ENCODE measurements at regions not wholly inside any gene's neighbourhood (a gene's known extent, or its start where the extent isn't known, plus 50 kb on each side); places are given as distances from the start of the nearest gene placed in this dataset.

DNA sequence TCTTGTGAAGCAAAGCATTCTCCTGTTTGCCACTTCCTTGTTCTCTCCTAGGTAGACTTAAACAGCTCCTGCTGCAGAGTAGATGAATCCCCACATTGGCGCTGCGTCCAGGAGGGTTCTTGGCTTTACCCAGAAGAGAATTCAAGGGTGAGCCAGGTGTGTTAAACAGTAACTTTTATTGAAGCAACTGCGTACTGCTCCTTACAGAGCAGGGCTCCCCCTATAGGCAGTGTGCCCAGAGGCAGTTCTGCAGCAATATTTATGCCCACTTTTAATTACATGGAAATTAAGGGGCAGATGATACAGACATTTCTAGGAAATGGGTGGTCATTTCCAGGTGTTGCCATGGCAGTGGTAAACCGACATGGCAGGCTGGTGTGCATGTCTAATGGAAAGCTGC is 987.6 kb upstream of the RBFOX1 start:
- no peak for DNase-seq

DNA sequence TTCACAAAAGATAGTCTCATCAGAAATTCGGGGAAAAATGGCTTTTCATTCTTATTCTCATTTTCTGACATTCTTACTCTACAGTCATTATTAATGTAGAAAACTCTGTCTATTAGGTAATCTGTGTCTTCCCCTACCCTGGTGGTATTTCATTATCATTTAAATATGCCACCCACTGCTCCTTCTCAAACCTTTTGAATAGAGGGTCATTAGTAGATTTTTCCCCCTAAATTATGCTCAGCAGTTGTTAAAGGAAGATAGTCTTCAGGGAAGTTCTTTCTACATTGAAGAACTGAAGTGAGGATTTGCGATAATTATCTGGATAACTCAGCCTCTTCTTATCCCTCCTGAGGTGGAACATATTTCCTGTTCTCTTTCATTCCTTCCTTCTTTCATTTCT is 989.5 kb upstream of the RBFOX1 start:
- no peak for DNase-seq

DNA sequence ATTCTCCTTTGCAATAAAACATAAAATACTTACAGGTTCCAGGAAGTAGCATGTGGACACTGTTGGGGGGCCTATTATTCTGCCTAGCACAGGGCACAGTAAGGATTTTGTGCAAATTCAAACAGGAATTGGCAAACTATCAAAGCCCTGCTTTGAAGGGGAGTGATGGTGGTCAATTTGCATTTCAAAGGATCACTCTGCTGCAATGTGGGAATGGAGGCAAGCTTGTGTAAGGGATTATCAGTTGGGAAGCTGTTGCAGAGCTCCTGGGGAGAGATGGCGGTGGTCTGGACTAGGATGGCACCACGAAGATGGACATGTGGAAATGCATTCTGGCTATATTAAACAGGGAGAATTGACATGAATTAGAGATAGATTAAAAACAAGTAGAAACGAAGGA is 990.7 kb upstream of the RBFOX1 start:
- DNase-seq: no peak

DNA sequence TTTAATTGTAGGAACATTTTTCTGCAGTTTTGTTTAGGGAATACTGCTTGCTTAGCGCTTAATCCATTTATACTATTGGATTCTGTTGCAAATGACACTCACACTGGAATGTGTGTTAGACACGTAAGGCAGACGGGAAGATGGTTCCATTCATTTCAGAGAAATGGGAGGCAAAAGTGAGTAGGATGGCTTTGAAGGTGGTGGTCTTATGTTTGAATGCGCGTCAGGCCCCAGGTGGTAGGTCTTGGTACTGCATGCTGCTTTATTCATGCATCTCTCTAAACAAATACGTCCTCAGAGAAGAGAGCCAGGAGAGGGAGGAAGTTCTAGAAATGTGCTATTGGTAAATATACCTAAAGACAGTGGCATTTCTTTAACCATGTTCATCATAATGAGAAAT is 997.6 kb upstream of the RBFOX1 start:
- no peak for DNase-seq

DNA sequence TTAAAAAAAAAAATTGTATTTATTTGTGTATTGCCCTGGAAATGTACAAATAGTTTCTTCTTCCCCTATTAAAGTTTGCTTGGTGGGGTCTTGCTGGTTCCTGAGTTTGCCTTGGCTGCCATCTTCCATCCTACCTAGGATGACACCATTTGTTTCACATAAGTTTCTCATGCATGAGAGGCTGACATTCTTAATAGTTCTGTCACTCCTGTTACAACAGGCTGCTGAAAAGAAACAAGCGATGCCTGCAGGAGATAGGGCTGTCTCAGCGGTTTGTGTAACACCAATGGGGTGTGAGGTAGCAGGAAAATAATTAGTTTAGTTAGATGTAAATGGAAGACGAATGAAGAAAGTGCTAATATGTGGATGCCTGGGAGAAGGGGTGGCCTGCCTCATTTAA is 1000.9 kb upstream of the RBFOX1 start:
- DNase-seq: no peak

DNA sequence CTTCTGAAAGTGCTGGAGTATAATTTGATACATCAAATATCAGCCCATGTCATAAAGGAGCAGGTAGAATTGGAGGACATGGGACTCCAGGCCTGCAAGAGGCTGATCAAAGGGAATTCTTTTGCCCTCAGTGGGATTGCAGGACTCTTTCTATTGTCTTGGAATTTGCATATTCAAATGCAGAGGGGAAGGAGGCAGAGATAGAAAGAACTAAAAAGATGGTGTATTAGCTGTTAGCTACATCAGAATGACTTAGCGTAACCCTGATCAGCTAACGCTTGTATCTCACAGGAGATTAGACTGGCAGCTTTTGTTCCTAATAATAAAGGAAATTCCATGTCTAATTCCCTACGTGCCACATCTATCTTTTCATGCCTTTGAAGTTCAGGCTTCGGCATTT is 1014.7 kb upstream of the RBFOX1 start:
- no peak for DNase-seq

DNA sequence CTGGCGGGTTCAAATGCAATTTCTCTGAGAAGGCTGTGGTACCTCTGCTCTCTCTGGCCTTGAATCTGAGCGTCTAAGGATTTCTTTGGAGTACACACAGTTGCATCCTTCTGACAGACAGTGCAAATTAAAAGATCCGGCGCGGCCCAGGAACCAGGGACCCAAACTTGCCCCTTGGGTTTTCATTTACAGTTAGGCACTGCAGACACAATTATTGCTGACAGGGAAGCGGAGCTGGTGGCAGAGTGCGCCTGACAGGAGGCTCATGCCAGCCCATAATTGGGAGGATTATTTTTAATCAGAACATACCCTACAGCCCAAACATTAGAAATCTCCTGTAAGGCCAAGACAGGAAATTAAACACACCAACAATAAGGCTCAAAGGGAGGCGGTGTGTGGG is 1023.4 kb upstream of the RBFOX1 start:
- DNase-seq: no peak

DNA sequence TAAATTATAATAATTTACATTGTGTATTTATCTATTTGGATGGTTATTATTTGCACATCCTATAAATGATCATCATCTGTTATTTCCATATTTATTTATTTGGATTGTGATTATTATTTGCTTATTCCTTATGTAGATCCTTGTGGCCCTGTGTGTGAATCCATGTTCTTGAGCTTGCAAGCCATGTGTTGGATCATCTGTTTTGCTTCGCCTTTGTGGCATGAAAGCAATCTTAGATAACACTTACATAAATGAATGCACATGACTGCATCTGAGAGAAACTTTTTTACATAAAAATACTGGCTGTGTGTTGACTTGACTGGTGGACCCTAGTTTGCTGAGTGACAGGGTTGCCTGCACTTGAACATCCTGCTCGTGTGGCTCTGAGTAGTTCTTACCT is 1024.5 kb upstream of the RBFOX1 start:
- DNase-seq: no peak

DNA sequence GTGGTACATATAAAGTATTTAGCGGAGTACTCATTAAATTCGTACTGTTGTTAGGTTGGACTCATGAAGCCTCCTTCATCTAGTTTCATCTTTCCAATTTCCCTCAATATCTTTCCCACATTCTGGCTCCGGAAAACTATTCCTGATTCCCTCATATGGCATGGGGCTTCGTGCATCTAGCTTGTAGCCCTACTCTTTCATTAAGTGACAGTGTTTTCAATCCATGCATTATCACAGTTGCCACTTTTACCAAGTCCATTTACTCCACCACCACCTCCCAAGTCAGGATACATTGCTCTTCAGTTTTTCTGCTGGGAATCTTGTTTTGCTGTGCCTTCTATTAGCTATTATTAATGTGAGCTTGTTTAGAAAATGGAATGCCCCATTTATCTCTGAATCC is 1032.1 kb upstream of the RBFOX1 start:
- DNase-seq: no peak

DNA sequence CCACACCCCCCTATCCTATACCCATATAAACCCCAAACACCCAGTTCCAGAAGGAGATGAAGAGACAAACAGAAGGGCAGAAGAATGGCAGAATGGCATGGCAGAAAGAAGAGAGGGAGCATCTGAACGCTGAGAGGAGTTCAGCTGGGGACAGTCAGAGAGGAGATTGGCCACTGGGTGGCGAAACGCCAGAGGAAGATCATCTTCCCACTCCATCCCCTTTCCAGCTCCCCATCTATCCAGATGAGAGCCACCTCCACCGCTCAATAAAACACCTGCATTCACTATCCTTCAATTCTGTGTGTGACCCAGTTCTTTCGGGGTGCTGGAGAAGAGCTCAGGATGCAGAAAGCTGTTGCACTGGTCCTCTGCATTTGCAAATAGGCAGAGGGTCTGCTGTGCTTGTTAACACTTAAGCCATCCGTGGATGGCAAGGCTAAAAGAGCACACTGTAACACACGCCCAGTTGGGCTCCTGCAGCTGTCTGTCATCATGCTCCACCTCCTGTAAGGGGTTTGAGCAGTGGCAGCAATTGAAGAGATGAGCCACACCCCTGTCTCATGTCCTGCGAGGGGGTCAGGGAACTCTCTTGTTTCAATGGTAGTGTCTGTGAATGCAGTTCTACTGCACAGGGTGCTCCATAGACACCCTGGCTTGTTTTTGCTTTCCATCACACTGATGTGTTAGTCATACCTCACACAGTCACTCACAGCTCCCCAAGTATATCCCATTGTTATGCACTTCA is 1034.8 kb upstream of the RBFOX1 start:
- no peak for DNase-seq

DNA sequence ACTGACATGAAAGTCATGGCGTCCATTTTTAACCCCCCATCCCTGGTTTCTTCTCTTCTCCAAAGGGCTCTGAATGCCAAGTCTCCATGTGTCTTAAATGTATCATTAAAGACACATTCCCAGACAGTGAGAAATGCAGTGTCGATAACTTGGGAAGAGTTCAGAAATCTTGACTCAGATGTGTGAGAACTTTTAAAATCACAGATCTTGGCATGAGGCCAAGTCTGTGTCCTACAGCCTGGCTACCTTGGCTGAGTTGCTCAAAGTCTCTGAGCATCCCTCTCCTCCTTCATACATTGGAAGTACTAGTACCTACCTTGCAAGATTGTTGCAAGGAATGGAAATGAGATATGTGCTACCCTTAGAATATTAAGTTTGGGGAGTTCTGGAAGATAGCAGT is 1046.5 kb upstream of the RBFOX1 start:
- DNase-seq: no peak

DNA sequence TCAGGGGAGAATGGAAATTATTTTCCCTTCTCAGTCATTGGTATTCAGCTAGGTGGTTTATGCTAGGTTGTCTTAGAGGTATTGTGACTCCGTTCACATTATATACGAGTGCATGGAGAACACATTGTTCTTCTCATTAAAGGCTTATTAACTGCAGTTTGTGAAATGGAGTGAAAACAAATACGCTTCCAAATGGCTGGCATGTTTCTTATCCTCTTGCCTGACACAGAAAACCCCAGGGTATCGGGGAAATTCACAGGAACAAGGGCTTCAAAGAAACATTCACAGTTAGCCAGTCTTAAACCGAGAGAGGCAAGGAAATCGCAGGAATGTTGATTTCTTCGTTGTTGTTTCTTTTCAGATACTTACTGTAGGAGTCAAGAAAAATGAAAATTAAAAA is 1047.9 kb upstream of the RBFOX1 start:
- DNase-seq: no peak

DNA sequence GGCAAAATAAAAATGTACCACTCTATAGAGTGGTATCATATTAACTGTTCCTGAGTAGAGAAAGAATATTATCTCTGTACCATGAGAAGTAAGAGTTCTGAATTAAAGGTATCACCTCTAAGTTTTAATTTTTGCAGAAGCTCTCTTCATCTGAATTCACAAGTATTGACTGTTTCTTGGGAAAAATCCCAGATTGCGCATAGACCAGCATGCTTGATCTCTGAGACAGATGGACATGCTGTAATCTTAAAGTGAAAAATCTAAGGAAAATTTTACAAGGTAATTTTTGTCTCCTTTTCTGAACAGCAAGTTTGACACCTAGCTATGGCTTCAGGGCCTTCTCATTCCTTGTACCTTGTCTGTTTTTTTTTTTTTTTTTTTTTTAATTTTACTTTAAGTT is 1050.7 kb upstream of the RBFOX1 start:
- DNase-seq: no peak

DNA sequence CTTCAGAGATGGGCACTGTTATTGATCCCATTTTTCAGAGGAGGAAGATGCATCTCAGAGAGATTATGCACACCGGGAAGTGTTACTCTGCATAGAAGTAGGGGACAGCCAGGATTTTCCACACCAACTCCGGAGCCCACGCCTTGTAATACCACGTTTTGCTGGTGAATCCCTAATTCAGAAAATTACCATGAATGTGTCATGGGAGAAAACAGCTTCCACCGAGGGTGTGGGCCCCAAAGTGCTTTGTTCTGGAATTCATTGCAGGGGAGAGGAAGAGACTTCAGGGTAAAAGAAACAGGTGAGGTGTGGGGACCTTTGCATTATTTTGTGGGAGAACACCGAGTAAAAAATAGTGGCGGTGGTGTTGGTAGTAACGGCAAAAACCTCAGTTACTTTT is 1051.4 kb upstream of the RBFOX1 start:
- DNase-seq: no peak

DNA sequence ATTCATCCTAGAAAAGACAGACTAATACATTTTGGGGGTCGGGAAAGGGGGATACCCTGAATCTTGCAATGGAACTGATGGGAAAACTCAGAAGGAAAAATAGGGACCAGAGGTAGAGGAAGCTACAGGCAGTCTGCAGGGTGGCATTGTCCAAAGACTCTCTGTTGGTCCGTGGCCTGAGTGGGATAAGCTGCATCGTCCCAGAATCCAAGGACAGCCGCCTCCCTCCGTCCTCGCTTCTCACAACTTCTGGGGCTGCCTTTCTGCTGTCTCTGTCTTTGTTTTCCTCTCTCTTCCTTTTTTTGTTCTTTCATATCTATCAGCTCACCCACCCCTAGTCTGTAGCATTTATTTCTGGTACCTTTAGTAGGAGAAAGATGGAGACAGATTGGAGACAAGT is 1052.6 kb upstream of the RBFOX1 start:
- no peak for DNase-seq

DNA sequence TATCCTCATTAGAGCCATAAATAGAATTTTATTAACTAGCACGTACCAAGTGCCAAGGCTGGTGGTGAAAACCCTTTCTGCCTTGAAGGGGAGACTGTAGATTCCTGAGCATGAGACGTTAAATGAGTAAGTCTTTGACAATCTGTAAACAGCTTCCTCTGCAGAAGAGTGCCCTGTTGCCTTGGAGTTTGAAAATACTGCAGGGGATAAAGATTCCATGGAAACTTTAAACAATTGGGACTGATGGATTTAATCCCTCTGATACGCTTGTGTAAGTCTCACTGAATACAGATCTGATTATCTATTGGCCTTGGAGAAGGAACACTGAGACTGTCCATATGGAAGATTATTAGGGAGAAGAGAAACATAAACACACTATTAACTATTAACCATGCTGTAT is 1053.4 kb upstream of the RBFOX1 start:
- DNase-seq: no peak

DNA sequence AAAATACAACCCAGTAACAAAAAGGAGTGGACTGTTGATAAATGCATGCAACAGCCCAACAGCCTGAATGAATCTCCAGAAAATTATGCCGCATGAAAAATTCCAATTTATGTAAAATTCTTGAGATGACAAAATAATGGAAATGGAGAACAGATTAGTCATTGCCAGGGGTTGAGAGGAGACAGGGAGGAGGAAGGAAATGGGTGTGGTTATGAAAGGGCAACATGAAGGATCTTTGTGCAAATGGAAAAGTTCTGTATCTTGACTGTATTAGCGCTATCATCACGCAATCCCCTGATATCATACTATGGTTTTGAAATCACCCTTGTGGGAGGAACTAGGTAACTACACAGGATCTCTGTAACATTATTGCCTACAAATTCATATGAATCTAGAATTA is 1058.3 kb upstream of the RBFOX1 start:
- DNase-seq: no peak

DNA sequence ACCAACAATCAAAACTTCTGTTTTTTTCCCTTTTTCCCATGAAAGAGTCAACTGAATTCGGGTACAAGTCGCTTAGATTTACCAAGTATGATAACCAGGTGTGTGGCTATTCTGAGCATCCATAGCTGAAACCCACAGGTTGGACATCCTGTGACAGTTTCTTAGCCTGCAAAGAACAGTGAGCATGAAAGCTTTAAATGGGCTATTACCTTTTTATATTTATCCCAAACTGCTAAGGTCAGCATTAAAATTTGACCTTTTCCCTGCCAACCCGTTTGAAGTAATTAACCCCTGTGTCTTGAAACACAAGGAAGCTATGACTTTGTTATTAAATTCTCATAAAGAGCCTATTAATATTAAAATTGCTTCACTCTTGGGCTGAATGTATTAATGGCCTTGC is 1065.0 kb upstream of the RBFOX1 start:
- DNase-seq: no peak

DNA sequence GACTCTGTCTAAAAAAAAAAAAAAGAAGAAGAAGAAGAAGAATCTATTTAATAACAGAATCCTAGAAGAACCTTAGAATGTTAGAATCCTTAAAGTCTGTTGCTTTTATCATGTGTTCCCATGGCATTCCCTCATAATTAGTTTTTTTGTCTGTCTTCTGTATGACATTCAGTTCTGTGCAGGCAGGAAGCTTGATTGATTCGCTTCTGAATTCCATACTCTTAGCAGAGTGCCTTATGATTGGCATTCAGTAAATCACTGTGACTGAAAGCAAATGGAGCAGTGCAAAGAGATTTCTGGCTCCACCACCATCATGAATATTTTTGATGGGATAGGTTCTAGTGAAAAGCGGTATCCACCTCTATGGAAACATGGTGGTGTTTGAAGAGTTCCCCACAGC is 1065.9 kb upstream of the RBFOX1 start:
- DNase-seq: no peak

DNA sequence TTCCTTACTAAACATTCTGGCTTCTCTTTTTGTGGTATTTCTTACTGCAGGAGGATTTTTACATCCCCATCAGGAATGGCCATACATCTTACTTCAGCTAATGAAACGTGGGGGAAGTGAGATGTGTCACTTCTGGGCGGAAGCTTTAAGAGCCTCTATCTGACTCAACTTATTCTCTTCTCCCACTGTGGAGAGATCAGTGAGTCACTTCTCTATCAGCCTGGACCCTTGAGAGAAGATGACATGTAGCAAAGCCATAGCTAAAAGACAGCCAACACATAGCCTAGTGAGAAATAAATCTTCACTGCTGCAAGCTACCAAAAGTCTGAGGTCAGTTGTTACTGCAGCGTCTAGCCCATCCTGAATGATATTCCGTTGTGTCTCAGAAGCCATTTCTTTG is 1066.7 kb upstream of the RBFOX1 start:
- DNase-seq: no peak

DNA sequence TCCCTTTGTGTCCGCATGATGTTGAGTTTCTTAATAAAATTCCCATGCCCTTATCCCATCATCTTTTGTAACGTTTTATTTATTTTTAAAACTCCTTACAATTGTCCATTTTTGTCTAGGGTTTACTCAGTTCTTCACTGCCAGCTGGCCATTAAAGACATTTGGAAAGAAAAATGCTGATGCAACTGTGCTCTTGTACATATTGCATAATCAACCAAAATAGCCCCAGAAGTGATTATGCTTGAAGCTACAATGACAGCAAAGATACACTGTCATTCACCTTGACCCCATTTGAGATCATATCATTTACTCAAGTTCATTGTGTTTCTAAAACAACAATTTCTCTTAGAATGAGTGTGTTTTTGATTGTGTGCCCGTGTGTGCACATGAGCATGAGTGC is 1074.6 kb upstream of the RBFOX1 start:
- no peak for DNase-seq

DNA sequence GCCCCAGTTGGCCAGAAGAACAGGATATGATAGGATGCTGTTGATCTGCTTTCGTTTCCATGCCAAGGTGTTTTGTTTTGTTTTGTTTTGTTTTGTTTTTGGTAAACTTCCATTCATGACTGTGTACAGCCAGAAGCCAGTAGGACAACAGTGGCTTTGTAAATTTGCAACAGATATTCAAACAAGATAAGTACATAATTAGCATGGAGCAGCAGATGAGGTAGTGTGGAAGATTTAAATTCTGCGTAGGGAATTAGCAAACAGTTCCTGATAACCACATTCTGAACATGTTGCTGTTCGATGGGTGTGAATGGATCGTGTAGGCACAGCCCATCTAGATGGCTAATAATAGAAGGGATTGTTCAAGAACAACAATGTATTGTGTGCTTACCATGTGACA is 1080.1 kb upstream of the RBFOX1 start:
- no peak for DNase-seq

DNA sequence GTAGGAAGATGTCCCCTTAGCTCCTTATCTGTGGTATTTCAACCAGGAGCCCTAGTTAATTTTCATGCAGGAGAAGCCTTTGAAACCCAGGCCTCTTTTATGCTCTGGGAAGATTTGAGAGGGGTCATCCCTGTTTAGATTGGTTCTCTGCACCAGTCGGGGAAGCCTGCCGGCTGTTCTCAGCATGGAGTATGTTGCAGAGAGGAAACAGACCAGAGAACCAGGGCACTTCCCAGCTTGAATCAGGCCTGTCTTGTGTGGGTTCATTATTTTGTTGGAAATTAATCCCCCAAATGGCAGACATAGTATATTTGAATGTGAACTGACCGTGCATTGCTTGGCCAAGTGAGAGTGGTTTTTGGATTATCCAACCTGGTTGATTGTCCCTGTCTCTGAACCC is 1082.1 kb upstream of the RBFOX1 start:
- no peak for DNase-seq

DNA sequence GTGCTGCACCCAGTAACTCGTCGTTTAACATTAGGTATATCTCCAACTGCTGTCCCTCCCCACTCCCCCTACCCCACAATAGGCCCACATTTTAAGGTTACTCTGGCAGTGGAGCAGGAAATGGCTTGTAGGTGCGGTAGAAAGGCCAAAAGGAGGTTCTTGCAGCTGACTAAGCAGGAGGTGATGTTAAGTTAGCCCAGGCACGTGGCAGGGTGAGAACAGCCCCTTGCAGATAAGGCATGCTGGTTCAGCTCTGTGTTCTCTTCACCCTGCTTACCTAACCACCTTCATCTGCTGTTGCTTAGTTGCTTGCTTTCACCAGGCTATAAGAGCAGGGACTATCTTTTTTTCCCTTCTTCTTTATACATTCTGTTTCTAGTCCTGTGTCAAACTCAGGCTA is 1082.8 kb upstream of the RBFOX1 start:
- DNase-seq: no peak

DNA sequence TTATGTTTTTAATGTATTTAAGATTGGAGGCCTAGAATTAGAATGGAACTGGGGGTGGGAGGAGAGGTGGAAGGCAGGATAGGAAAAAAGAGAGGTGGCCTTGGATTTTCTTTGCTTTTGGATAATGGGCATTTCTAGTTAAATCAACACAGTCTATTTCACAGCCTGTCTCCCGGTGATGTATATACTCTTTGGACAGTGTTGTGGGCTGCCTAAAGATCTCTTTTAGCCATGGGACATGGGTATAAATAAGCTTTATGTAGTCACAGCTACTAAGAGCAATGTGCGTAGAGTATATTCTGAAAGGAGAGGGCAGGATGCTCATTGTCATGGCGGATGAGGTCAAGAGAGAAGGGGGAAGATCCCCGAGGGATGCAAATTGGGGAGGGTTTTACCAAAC is 1084.4 kb upstream of the RBFOX1 start:
- no peak for DNase-seq

DNA sequence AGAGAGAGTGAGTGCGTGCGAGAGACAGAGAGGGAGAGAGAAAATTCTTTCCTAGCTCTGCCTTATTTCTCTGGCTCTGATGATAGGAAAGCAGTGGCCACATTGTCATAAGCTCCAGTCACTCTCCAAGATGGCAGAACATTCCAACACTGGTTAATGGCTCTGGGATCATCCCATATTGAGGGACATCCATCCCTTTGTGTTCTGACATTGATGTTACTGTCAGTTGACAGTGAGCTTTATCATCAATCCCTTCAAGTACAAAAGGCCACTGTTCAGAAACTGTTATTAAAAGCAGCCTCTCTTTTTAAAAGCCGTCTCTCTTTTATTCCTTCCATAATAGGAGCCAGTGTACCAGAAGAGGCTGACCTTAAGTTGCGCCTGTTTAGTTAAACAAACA is 1084.9 kb upstream of the RBFOX1 start:
- peak; percentile 21 for DNase-seq

Measured in NCI-H748 treated with DMSO at 0.1 percent for 48 hours (cell line).